HG02642 (cell line): ENCODE measurements at regions not wholly inside any gene's neighbourhood (a gene's known extent, or its start where the extent isn't known, plus 50 kb on each side); places are given as distances from the start of the nearest gene placed in this dataset.
"Not testable (repeated sequence)": the region's sequence is repeated elsewhere in the genome, so short reads cannot be mapped to it uniquely, and the experiment has no call there.

Experiments used
- ATAC-seq: cut with Tn5 transposase; IDR thresholded peaks from one replicate; pipeline ENCODE4 v1.9.1; 2021; ENCODE audit warnings: mild to moderate bottlenecking; ENCODE audit not compliant: unreplicated experiment, poor library complexity

DNA sequence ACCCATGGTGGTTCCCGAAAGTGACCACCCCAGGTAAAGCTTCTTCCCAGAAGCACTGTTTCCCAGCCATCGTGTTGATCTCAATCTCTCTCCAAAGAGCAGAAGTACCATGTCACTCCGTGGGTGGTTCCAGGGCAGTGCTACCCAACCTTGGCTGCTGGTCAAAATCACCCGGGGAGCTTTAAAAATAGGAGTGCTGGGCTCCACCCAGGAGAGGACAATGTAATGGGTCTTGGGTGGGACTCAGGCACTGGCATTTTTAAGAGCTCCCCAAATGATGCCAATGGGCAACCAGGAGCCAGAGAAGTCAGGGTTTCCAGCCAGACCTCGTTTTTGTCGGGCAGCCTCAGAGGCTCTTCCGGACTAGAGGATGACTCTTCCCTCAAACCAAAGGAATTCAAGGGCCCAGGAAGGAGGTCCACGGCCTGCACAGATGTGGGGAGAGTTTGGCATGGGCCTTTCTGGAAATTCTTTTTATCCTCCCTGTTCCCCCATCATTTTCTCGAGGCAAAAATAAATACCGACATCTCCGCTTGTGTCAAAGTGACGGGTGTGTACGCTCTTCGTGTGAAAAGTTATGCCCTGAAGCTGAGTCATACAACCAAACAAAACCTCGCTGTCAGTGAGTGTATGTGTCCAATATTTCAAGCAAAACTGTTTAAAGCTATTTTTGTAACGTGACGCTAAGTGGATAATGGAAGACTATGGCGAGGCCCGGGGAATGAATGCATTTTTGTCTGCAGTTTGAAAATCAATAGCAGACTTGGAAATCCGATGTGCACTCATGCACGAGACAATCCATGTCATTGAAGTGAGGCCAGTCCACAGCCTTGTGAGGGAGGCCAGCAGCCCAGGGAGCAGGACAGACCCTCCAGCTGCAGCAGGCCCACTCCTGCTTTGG is 364.1 kb downstream of the FOXL1 start:
- no peak for ATAC-seq

DNA sequence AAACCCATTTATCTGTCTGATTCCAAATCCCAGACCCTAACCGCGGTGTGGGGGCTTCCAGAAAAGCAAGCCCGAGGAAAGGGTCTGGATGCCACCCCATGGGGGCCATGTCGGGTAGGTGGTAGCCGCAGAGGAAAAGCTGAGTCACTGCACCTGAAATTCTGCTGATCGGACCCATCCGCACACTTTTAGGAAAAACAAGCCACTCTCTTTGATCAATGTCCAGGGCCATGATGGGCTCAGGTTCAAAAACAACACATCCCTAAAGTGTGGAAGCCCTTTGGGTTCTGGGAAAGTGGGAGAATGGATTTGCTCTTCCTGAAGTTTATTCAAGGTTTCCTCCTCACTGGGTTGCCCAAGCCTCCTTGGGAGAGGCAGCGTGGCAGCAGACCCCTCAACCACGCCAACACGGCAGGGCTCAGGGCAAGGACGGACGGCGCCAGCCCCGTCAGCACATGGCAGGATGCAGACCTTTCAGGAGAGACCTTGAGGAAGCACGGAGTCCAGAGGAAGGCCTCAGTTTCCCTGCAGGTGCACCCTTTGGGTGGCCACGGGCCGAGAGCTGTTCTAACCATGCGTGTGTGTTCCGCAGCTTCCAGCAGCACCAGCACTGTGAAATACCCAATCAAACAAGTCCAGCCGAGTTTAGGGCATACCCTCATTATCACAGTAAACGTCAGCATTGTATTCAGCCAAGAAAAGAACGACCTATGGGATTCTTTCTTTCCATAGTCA is 367.0 kb downstream of the FOXL1 start:
- ATAC-seq: no peak

DNA sequence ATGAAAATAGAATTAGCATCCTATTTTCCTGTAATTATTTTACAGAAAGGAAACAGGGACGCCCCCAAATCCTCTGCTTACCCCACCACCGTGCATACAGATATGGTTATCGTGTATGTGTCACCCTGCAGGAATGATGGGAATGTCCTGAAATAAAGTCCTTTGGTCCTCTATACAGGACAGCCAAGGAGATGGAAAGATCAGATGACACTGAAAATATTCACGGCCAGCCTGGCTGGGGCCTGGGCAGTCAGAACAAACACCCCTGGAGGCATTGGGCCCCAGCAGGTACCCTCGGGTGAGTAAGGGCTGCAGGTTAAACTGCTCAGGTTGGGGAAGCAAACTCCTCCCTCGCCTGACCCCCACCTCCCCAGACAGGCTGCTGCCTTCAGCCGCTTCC is 368.0 kb downstream of the FOXL1 start:
- no peak for ATAC-seq

DNA sequence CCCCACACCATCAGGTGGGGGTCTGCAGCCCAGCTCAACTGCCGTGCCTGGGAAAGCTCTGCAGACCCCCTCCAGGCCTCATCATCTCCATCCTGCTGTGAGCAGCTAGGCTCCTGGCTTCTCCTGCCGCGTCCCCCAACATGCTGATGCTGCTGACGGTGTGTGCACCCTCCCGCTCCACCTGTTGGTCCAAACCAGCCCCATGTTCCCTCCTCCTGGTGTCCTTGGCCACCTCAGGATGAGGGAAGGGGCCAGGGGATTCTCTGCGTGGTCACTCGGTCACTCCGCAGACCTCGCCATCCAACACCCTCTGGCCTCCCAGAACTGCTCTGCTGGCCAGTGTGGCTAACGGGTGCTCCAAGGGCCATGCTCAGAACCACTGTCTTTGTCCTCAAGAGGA is 368.6 kb downstream of the FOXL1 start:
- ATAC-seq: no peak

DNA sequence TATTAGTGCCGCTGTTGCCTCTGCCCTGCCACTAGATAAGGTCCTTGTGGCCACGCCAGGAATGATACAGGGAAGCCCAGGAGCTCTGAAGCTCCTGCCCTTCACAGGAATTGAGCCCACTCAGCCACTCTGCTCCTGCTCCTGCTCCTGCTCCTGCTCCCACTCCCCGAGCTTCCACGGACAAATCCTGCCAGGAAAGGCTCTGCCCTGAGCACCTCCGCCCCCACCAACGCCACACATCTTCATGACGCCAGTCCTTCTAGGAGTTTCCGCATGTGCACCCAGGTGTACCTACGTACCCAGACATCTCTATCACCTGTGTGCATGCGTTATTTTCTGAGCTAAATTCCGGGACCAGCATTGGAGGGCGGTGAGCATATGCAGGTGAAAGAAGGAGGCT is 369.1 kb downstream of the C16orf95 start:
- no peak for ATAC-seq

DNA sequence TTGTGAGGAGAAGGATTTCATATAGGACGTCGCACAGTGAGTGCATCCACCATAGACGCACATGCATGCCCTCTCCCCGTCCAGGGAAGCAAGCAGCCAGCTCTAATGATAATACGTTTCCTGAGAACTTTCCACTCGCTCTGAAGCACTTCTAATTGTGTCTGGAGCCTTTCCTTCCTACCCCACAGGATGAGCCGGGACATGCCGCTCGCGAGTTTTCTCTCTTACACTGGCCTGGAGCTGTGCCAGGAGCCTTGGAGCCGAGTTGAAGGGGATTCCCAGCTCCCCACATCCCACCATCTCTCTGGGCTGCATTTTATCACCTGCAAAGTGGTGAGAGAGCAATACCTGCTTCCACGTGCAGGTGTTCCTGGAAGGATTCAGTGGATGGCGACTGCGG is 368.1 kb downstream of the C16orf95 start:
- ATAC-seq: no peak

DNA sequence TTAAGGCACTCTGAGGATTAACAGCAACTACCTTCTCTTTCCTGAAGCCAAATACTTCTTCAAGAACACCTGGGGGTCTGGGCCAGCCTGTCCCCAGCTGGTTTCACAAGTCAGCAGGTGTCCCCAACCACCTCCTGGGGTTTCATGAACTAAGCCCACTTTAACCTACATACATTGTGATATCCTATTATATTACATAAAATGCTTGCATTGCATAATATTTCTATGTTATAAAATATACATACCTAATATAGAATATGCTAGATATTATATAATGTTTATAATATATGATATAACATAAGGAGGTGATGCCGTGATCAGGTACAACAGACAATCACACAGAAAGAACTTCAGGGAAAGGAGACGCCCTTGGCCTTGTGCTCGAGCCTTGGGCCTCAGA is 367.6 kb downstream of the C16orf95 start:
- ATAC-seq: no peak

DNA sequence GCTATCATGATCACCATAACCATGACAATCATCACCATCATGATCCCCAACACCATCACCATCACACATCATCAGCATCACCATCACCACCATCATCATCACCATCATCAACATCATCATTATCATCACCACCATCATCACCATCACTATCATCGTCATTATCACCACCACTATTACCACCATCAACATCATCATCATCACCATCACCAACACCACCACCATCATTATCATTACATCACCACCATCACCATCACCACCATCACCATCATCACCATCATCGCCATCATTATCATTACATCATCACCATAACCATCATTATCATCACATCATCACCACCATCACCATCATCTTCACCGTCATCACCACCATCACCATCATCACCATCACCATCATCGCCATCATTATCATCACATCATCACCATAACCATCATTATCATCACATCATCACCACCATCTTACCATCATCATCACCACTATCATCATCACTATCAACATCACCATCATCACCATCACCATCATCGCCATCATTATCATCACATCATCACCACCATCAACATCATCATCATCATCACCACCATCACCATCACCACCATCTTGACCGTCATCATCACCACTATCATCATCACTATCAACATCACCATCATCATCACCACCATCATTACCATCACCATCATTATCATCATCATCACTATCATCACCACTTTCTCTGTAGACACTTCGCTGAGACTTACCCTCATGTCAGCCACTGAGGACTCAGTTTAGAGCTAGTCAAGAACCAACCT is 366.0 kb downstream of the C16orf95 start:
- no peak for ATAC-seq

DNA sequence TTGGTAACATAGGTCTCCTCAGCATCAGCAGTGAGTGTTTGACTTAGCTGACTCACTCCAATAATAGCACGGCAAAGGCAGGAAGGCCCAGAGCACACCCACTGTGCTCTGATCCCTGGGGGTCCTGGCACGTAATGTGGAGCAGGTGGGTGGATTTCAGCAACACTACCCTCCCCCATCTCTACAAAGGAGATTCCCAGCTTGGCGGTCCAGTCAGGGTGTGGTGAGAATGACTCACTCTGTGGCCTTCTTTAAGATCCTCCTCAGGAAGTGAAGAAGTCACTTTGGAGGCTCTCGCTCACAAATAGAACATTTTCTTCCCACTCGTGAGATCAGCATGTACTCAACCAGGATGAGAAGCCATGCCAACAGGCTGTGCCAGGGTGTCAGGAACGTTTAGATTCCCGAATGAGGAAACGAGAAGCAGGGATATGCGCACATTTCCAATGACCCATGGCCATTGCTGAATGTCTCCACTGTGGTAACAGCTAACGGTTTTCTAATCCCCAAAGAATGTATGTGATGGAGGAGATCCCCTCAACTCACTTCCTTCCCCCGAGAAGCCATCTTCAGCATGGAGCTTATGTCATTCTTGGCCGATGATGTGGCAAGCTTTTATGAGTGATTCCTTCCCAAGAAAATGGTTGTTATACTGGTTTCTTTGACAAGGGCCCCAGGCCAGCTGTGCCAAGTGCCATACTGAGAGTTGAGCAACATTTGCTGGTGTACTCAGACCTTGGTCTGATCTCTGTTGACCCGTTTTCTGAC is 365.2 kb downstream of the C16orf95 start:
- no peak for ATAC-seq

DNA sequence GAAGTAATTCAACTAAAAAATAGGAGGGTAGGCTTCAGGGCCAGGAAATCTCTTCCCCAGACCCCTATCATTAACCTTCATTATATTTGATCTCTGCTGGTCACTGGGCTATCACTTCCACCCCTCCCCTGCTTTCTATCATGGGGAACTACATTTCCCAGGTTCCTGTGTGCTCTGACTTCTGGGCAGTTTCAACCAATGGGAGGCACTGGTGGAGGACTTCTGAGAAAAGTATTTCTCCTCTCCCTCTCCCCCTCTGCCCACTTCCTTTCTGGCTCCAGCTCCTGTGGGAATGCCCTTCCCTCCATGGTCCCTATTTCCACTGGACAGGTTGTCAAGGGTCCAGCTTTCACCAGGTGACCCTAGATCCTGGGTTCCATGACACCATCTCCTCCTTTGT is 364.4 kb downstream of the C16orf95 start:
- no peak for ATAC-seq

DNA sequence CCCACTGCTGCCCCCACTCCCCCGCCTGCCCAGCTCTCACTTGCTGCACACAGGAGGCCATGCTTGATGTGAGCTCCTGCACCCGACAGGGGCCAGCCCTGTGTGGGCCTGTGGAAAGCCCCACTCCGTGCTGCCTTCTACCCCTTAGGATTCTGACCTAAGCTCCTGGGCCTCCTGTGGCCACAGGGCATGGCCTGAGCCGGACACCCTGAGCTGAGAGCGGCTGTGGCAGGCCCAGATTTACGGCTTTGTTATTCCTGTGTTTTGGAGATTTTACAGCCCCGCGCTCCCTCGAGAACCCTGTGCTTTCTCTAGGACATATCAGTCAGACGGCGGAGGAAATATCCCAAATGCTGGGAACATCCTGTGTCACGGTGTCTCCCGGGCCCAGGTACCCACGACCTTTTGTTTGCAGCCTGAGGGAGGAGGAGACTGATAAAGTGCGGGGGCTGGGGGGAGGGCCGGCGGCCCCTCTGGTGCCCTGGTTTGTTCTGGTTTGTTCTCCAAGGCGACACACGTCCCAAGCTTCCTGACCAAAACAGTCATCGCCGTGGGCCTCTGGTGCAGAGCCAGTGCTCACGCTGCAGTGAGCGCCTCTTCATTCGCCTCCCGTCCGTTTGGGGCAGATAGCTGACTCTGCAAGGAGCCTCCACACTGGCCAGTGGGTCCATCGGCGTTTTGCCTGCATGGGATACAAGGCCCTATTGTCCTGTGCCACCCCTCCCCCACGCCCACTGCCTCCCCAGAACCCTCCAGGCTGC is 363.4 kb downstream of the C16orf95 start:
- ATAC-seq: no peak

DNA sequence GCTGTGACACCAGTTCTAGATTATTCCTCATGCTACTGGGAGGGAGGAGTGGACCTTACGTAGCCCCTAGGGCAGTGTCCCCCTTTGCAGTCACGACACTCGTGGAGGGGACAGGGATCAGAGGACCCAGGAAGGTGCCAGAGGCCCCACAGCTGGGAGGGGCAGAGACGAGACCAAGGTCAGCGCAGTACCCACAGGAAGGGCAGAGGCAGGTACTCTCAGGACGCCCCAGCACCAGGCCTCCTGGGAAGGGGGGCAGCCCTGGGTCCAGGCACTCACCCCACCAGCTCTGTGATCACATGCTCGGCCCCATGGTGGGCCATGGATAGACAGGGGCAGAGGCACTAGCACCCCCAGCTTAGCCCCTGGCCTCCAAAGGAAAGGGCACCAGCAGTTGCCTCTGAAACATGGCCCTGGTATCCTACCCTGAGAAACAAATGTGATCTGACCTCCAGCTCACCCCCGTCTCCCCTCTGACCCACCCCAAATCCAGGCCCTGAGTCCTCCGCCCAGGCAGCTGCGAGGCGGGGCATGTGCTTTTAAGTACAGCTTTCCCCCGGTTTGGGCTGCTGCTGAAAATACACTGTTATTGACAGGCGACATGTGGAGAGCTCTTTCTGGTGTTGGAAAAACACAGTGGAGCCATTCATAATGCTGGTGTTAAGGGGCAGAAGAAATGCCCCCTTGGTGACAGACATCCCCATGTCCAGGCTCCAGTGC is 361.9 kb downstream of the C16orf95 start:
- no peak for ATAC-seq

DNA sequence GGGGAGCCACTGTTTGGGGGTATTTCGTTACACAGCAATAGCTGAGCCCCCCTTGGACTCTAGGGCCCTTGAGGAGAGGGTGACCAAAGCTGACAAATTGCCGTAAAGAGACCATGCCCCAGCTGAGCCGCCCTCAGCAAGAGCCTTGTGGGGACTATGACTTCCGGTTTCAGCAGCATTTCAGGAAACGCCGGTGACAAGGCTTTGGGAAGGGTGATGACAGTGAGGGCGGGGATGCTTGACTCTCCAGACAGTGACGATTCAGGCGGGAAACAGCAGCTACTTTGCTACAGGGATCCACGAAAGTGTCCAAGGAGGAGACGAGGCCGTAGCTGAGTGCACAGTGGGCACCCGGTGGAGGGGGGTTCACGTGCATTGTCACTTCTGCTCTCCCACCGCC is 360.8 kb downstream of the C16orf95 start:
- no peak for ATAC-seq

DNA sequence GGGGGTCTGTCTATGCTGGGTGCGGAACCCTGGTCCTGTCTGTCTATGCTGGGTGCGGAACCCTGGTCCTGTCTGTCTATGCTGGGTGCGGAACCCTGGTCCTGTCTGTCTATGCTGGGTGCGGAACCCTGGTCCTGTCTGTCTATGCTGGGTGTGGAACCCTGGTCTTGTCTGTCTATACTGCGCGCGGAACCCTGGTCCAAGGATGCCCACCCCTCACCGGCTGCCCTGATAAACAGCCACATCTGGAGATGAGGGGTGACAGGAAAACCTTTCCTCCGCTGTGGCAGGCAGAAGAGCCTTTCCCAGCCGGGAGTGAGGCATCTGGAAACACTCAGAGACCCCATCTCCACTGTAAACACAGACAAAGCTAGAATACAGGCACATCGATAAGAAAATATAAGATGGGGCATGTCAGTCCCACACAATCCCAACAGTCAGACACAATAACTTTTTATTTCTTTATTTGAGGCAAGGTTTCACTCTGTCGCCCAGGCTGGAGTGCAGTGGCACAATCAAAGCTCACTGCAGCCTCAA is 359.5 kb downstream of the C16orf95 start:
- ATAC-seq: not testable (repeated sequence)

DNA sequence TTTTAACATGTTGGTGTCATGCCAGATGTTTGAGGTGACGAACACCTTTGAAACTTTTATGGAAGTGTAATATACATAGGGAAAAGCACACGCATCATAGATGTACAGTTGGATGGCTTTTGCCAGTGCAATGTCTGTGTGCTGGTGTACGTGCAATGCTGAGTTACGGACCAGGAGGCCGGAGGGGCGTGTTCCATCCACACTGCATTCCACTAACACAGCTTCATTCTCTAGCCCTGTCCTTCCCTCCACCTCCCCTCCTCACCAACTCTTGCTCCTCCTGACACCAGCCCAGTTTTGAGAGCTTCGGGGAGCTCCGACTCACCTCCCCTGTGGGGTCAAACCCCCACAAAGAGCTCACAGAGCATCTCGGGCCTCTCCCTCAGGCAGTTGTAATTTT is 358.8 kb downstream of the C16orf95 start:
- ATAC-seq: no peak

DNA sequence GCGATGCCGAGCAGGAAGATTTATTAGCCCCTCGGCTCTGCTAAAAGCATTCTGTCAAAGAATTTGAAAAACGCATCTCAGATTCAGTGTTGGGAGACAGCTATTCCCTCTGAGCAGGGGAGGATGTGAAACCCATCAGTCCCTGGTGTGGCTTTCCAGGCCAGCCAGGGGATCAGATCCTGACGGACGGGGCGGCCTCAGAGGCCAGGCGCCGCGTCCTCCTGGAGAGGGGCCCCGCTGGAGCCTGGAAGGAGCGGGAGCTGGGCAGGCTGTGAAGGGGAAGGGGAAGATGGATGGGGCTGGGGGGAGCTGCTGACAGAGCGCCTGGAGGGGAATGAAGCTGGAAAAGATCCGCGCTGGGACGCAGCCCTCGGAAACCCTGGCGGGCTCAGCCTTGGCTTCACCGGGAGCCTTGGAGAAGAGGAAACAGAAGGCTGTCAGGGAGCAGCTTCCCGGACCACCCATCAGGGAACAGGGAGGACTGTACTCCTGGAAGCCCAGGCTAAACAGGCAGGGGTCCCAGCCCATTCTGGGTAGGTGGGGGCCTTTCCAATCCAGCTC is 358.0 kb downstream of the C16orf95 start:
- no peak for ATAC-seq

DNA sequence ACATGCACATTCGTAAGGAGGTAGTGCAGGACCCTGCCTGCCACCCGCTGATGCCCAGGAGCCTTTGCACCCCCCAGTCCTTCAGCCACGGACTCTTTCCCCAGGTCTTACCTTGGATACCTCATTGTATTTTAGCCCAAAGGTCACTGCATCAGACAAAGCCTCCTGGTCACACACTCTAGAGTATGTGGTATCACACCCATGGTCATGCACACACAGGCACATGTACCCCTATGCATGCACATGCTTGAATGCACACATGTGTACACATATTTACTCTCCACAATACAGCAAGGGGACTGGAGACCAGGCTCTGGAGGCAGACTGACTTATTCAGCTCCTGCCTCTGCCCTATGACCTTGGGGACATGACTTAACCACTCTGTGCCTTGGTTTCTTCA is 357.5 kb downstream of the C16orf95 start:
- ATAC-seq: no peak

DNA sequence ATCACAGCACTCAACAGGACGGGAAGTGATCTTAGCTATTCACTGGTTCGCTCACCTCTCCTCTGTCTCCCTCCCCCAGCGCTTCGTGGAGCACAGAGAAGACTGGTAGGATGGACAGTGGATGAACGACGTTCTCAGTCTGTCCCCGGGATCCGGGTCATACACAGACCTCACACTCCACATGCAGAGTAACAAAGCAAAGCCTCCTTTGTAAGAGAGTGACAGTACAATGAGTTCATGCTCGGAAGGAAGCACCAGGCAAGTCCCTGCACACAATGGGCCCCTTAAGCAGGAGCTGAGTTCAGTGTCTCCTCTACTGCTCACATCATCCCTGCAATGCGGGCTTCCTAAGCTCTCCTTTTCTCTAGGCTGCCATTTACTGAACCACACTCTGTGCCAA is 356.9 kb downstream of the C16orf95 start:
- ATAC-seq: no peak
